HG03457 (cell line): ENCODE measurements at regions not wholly inside any gene's neighbourhood (a gene's known extent, or its start where the extent isn't known, plus 50 kb on each side); places are given as distances from the start of the nearest gene placed in this dataset.
"Not testable (repeated sequence)": the region's sequence is repeated elsewhere in the genome, so short reads cannot be mapped to it uniquely, and the experiment has no call there.

Source experiments
- ATAC-seq: cut with Tn5 transposase; IDR thresholded peaks from one replicate; pipeline ENCODE4 v1.9.1; 2021; ENCODE audit warnings: moderate number of reproducible peaks; ENCODE audit not compliant: unreplicated experiment

GRCh38 chr5:19247302-19247701 lies 740.7 kb downstream of the CDH18 start:
- ATAC-seq: no peak

GRCh38 chr5:19256036-19256435 lies 732.0 kb downstream of the CDH18 start:
- ATAC-seq: no peak

DNA sequence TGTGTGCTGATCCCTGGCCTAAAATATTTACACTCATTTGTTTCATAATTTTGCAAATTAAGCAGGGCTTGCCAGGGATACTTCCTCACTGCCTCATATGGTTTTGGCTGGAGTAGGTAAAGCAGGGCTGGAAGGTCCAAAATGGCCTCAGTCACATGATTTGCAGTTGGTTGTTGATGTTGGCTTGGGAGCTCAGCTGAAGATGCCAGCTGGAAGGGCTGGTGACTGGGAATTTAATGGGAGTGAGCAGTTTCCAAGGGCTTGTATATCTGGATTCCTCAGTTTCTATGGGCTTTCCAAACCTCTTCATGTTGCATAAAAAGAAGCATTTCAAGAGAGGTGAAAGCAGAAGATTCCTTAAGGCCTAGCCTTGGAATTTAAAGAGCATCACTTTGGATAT lies 729.3 kb downstream of the CDH18 start:
- ATAC-seq: no peak

- no peak for ATAC-seq
Measured at GRCh38 chr5:19261879-19262278, 726.1 kb downstream of the CDH18 start.

DNA sequence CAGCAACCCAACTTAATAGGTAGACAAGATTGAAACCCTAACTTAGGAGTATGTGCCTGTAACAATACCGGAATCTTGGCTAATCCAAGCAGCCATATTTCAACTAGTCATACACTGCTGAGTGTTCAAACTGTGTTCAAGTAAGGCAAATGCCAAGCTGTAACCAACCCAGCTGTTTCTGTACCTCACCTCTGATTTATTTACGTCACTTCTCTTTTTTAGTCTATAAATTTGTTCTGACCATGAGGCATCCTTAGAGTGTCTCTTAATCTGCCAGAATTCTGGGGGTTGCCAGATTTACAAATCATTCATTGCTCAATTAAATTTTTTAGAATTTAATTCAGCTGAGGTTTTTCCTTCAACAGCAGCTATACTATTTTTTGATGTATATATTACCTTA lies 723.2 kb downstream of the CDH18 start:
- ATAC-seq: no peak

- no peak for ATAC-seq
Measured at GRCh38 chr5:19266791-19267190, 721.2 kb downstream of the CDH18 start.

DNA sequence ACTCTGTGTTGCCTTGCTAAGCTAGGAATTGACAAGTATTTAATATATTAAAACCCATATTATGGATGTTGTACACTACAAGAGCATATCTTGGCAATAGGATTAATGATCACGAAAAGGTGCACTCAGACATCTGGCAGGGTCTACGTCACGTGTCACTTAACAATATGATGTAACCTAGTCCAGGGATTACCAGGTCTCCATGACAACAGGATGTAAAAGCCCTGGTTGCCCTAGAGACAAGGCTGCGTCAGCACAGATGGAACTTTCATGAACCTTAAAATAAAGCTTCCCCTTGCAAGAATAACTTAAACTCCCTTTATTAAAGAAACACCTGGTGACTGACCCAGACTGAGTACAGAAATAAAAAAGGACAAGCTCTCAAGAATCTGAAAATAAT lies 717.8 kb downstream of the CDH18 start:
- no peak for ATAC-seq

GRCh38 chr5:19274578-19274977 lies 713.4 kb downstream of the CDH18 start:
- no peak for ATAC-seq

DNA sequence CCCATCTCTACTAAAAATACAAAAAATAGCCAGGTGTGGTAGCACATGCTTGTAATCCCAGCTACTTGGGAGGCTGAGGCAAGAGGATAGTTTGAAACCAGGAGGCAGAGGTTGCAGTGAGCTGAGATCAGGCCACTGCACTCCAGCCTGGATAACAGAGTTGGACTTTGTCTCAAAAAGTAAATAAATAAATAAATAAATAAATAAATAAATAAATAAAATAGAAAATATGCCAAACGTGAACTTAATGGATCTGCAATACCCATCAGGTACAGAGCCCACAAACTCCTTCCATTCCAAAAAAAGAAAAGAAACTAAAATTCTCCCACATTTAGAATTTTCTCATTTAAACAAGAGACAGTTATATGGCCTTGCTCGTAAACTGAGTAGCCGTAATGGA lies 702.7 kb downstream of the CDH18 start:
- ATAC-seq: no peak

GRCh38 chr5:19287548-19288277 lies 700.3 kb downstream of the CDH18 start:
- ATAC-seq: not testable (repeated sequence)

GRCh38 chr5:19288311-19288710 lies 699.7 kb downstream of the CDH18 start:
- ATAC-seq: not testable (repeated sequence)

GRCh38 chr5:19297934-19298333 lies 690.1 kb downstream of the CDH18 start:
- no peak for ATAC-seq

DNA sequence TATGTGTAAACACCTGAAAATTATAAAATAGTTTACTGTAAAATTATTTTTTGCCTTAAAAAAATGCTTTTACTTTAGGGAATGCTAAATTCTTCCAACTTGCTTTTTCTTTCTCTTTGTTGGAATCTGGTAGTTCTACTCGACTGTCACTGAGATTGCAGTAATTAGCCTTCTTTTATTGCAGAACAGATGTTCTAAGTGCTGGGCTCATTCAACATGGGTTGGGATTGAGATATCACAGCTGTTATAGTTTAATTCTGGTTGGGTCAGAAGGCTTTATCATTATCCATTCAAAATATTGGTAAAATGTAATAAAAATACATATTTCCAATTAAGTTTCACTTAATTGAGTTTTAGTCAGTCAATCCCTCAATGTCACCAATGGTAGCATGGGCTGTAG lies 686.7 kb downstream of the CDH18 start:
- ATAC-seq: no peak

DNA sequence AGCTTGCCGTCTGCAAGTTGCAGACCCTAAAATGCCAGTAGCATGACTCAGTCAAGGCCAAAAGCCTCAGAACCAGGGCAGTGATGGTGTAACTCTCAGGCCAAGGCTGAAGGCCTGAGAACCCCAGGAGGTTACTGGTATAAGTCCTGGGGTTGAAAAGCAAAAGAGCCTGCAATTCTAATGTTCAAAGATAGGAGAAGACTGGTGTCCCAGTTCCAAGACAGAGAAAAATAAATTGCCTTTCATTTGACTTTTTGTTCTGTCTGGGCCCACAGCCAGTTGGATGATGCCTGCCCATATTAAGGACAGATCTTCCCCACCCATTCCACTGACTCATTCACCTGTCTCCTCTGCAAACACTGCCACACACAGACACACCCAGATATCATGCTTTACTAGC lies 673.2 kb downstream of the CDH18 start:
- no peak for ATAC-seq

DNA sequence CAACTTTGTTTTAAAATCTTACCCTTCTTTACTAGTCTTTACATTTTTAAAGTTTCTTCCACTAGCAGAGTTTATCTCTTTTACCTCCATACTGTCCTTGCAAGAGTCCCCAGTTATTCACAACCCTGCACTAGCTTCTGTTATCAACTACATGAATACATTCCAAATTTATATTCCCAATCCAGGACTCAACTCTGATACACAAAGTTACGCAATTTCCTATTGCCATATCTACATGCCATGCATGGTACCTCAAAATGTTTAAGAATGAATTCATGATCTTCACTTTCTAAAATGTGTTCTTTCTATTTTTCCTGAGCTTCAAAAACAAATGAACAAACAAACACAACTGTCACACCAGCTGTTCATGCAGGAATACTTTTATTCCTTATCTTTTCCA lies 668.7 kb downstream of the CDH18 start:
- ATAC-seq: no peak

DNA sequence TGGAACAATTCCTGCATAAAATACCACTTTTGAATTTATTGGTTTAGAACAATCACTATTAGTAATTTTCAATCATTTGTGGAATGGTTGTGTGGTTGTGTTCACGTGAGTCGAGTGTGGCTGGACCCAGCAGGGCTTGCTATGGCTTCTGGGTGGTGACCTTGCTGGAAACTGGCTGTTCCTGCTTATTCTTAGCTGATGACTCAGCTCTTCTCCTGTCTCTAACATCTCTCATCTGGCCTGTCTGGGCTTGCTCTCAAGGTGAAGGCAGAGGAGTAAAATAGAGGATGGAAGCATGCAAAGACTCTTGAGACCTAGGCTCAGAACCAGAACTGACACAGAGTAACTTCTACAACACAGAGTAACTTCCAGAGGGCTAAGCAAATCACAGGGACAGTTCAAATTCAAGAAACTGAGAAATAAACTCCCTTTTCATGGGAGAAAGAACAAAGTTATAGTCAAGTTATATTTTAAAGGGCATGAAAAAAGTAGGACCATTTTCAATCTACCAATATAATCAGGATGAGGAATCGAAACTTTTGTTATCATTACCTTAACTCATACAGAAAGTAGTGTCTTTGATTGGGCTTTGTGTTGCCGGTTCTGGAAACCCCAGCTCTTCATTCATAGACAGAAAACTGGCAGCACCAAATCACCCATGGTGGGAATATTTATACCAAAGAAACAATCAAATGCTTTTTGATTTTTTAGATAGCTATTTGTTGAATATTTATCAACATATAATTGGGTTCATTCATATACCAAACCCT lies 665.1 kb downstream of the CDH18 start:
- no peak for ATAC-seq

DNA sequence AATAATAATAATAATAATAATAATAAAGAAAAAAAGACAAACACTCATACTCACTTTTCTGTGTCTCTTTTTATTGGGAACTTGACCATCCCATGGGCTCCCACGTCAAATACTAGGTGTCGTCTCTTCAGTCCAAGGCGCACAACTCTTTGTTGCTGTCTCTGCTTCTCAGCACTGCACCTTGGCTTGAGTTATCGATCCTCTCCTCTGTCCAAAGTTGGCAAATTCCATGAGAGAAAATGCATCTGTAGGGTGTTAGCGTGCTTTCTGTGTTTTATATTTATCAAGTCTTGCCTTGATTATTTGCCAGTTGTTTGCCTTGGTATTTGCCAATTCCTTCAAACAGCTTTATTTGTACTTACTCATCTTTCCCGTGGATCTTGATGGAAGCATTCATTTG lies 653.7 kb downstream of the CDH18 start:
- no peak for ATAC-seq

- no peak for ATAC-seq
Measured at GRCh38 chr5:19342942-19343341, 645.1 kb downstream of the CDH18 start.

- ATAC-seq: no peak
Measured at GRCh38 chr5:19352120-19352519, 635.9 kb downstream of the CDH18 start.

GRCh38 chr5:19369048-19369447 lies 619.0 kb downstream of the CDH18 start:
- ATAC-seq: no peak

DNA sequence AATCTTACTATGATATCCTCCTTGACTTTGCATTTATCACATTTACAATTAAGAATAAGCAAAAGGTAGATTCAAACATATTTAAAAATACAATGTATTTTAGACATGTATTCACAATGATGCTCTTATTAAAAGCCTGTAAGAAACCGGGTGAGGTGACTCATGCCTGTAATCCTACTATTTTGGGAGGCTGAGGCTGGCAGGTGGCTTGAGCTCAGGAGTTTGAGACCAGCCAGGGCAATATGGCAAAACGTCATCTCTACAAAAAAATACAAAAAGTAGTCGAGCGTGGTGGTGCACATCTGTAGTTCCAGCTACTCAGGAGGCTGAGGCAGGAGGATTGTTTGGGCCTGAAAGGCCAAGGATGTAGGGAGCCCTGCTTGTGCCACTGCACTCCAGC lies 618.4 kb downstream of the CDH18 start:
- ATAC-seq: no peak

GRCh38 chr5:19370655-19371386 lies 617.2 kb downstream of the CDH18 start:
- no peak for ATAC-seq
